LHCN-M2 (cell line): ENCODE measurements at regions not wholly inside any gene's neighbourhood (a gene's known extent, or its start where the extent isn't known, plus 50 kb on each side); places are given as distances from the start of the nearest gene placed in this dataset.

Experiments used
- DNase-seq: peaks from one replicate; pipeline ENCODE4 v3.0.0-alpha.2; 2012; ENCODE audit warnings: low read depth

- DNase-seq = no peak
These were observed 55.4 kb upstream of the FAM3C start for GRCh38 chr7:121451367-121452094.

GRCh38 chr7:121450631-121451198, 54.6 kb upstream of the FAM3C start:
- no peak for DNase-seq

GRCh38 chr7:121449735-121450240, 53.7 kb upstream of the FAM3C start:
- no peak for DNase-seq

- DNase-seq = peak; percentile 54
These were observed 53.2 kb upstream of the FAM3C start for GRCh38 chr7:121449329-121449728.

GRCh38 chr7:121448429-121448828, 52.3 kb upstream of the FAM3C start:
- no peak for DNase-seq

- DNase-seq = no peak
These were observed 51.8 kb upstream of the FAM3C start for GRCh38 chr7:121447911-121448300.

GRCh38 chr7:121447243-121447910, 51.3 kb upstream of the FAM3C start:
- no peak for DNase-seq

- no peak for DNase-seq
These were observed 50.4 kb upstream of the FAM3C start for GRCh38 chr7:121446526-121446925.
